Endothelial cell of umbilical vein (primary cell): ENCODE measurements at regions not wholly inside any gene's neighbourhood (a gene's known extent, or its start where the extent isn't known, plus 50 kb on each side); places are given as distances from the start of the nearest gene placed in this dataset.

Experiments
- BruUV-seq: library from RNA; stranded (reverse); fragments of 400-500 nt; replicated peaks from 2 replicates; lab custom pipeline; 2021; lab: Mats Ljungman, UMichigan
- CTCF ChIA-PET: fragments of 300-600, 350-600 bp; sonication (Branson Sonifier 250); formaldehyde crosslinking; loops from one replicate; lab custom pipeline; 2021; ENCODE audit warnings: antibody characterized with exemption, inconsistent platforms; lab: Charles Lee
- POLR2A ChIA-PET: fragments of 300-600, 350-600 bp; sonication (Branson Sonifier 250); formaldehyde crosslinking; loops from one replicate; lab custom pipeline; 2021; ENCODE audit warnings: antibody characterized with exemption, inconsistent platforms; lab: Charles Lee
- DNase-seq: peaks from one replicate; pipeline ENCODE4 v3.0.0-alpha.2; 2011; ENCODE audit warnings: low read depth, low spot score
- FAIRE-seq: peaks from 2 replicates; lab custom pipeline; 2011; peaks lifted over from hg19 to GRCh38; lab: Jason Lieb, UNC
- H2AFZ ChIP-seq: 2 replicates; pipeline ENCODE4 v1.6.0; 2012; ENCODE audit warnings: low read depth, low read length, control low read depth, inconsistent platforms
- H3K27ac ChIP-seq: 2 replicates; pipeline ENCODE4 v1.5.1; 2011; ENCODE audit warnings: low read depth, mild to moderate bottlenecking, control low read depth, low read length, moderate library complexity; ENCODE audit not compliant: insufficient read depth
- H3K27me3 ChIP-seq, 2 experiments: 2 replicates each; pipeline versions ENCODE4 v1.6.0 to v1.6.1; 2011; ENCODE audit warnings: low read length in 2 of 2, mixed read lengths in 1 of 2; ENCODE audit not compliant: control insufficient read depth in 2 of 2, insufficient read depth in 2 of 2
- H3K36me3 ChIP-seq, 2 experiments: 2 replicates in 1 of 2; 3 replicates in 1 of 2; pipeline ENCODE4 v1.5.1; 2011; ENCODE audit warnings: low read length in 2 of 2, mild to moderate bottlenecking in 1 of 2, moderate library complexity in 1 of 2; ENCODE audit not compliant: control insufficient read depth in 2 of 2, insufficient read depth in 2 of 2; ENCODE audit errors: extremely low read depth in 1 of 2
- H3K4me1 ChIP-seq: 3 replicates; pipeline ENCODE4 v1.5.1; 2011; ENCODE audit warnings: mild to moderate bottlenecking, low read length; ENCODE audit not compliant: control insufficient read depth, insufficient read depth; ENCODE audit errors: extremely low read depth
- H3K4me2 ChIP-seq: 2 replicates; pipeline ENCODE4 v1.6.1; 2011; ENCODE audit warnings: low read length, control low read depth, mixed read lengths; ENCODE audit not compliant: insufficient read depth
- H3K4me3 ChIP-seq, 3 experiments: fragments of 200-600 bp in 1 of 3; sonication (generic), shearing (Covaris generic) in 1 of 3; replicated peaks in 1 of 3; 2 replicates each; pipeline ENCODE4 v1.5.1; 2011 to 2016; ENCODE audit warnings: control low read depth in 3 of 3, low read length in 3 of 3, mild to moderate bottlenecking in 2 of 3, inconsistent platforms in 1 of 3, low read depth in 1 of 3, moderate library complexity in 1 of 3; ENCODE audit not compliant: insufficient read depth in 1 of 3
- H3K79me2 ChIP-seq: 2 replicates; pipeline ENCODE4 v1.6.0; 2012; ENCODE audit warnings: low read length, inconsistent platforms; ENCODE audit not compliant: control insufficient read depth, insufficient read depth
- H3K9ac ChIP-seq: replicated peaks from 2 replicates; pipeline ENCODE3; 2011; ENCODE audit warnings: low read length, control low read depth; ENCODE audit not compliant: insufficient read depth; ENCODE audit errors: extremely low read depth
- H3K9me1 ChIP-seq: replicated peaks from 3 replicates; pipeline ENCODE4 v1.6.0; 2011; ENCODE audit warnings: mild to moderate bottlenecking, low read length; ENCODE audit not compliant: control insufficient read depth, insufficient read depth; ENCODE audit errors: extremely low read depth
- H3K9me3 ChIP-seq: replicated peaks from 2 replicates; pipeline ENCODE4 v1.5.1; 2012; ENCODE audit warnings: low read length, inconsistent platforms; ENCODE audit not compliant: control insufficient read depth, insufficient read depth
- H4K20me1 ChIP-seq: replicated peaks from 2 replicates; pipeline ENCODE3; 2011; ENCODE audit warnings: mild to moderate bottlenecking, low read length; ENCODE audit not compliant: control insufficient read depth, insufficient read depth; ENCODE audit errors: extremely low read depth
- EZH2 ChIP-seq: IDR thresholded peaks from 2 replicates; pipeline ENCODE4 v1.6.1; 2012; ENCODE audit warnings: borderline replicate concordance, low read depth, mild to moderate bottlenecking, moderate library complexity, low read length, inconsistent platforms; ENCODE audit not compliant: severe bottlenecking
- FOS ChIP-seq: IDR thresholded peaks from 2 replicates; pipeline ENCODE4 v1.6.1; 2011; ENCODE audit warnings: mild to moderate bottlenecking, low read length, moderate library complexity, borderline replicate concordance; ENCODE audit not compliant: insufficient read depth
- GATA2 ChIP-seq: IDR thresholded peaks from 2 replicates; pipeline ENCODE4 v1.7.0; 2011; ENCODE audit warnings: low read depth, mild to moderate bottlenecking, moderate library complexity, mixed read lengths, low read length; ENCODE audit not compliant: insufficient read length, insufficient read depth
- JUN ChIP-seq: IDR thresholded peaks from 2 replicates; pipeline ENCODE4 v1.6.1; 2011; ENCODE audit warnings: borderline replicate concordance, low read depth; ENCODE audit not compliant: insufficient read length, insufficient read depth
- MAX ChIP-seq: IDR thresholded peaks from 2 replicates; pipeline ENCODE4 v1.6.1; 2011; ENCODE audit not compliant: insufficient read depth, insufficient read length
- MYC ChIP-seq: IDR thresholded peaks from one replicate; pipeline ENCODE4 v1.6.1; 2011; ENCODE audit warnings: mild to moderate bottlenecking, low read depth, low read length
- POLR2A ChIP-seq: IDR thresholded peaks from 2 replicates; pipeline ENCODE4 v1.6.1; 2012; ENCODE audit warnings: low read depth, mild to moderate bottlenecking, control low read depth, low read length
- POLR2AphosphoS5 ChIP-seq: IDR thresholded peaks from 2 replicates; pipeline ENCODE4 v1.6.1; 2012; ENCODE audit warnings: low read depth, mild to moderate bottlenecking, control low read depth, low read length, moderate library complexity; ENCODE audit not compliant: insufficient read depth
- dilution Hi-C: fragments of 300-500 bp; cut with MboI; formaldehyde crosslinking; loops from one replicate; pipeline ENCODE4 v1.15.0; 2019; ENCODE audit warnings: low sequenced_read_pairs; ENCODE audit not compliant: extremely low pct_ligation_motif_present
- intact Hi-C: fragments of 100-400 bp; cut with micrococcal nuclease; formaldehyde crosslinking; loops from one replicate; pipeline ENCODE4 v1.10.0; 2022
- TF ChIP-seq, protein P1 (sequence below), 2 donors: IDR thresholded peaks; 1 replicate in 1 of 2; 2 replicates in 1 of 2; pipeline ENCODE4 v1.5.1; 2011; ENCODE audit warnings: low read length in 2 of 2, mild to moderate bottlenecking in 2 of 2, moderate library complexity in 2 of 2, control low read depth in 1 of 2, inconsistent platforms in 1 of 2, low read depth in 1 of 2; ENCODE audit not compliant: insufficient read depth in 1 of 2; ENCODE audit errors: extremely low read depth in 1 of 2

- Histone ChIP-seq H3K4me1 (no peaks in the 10 kb centered on the region), H3K9ac (no peak overlapping the region)
- no peak for DNase-seq
These were observed 1686.7 kb upstream of the MIR17HG start for GRCh38 chr13:89660752-89661151.

More at GRCh38 chr13:89660752-89661151, 1686.7 kb upstream of the MIR17HG start:
- Histone ChIP-seq H3K9me1 (no peaks in the 10 kb centered on the region), H3K4me3 (no peak overlapping the region), H3K27me3 (no peaks in the 10 kb centered on the region), H4K20me1 (no peaks in the 10 kb centered on the region), H3K27ac (no peak overlapping the region), H3K4me2 (no peak overlapping the region), H2AFZ (no peak overlapping the region), H3K79me2 (no peaks in the 10 kb centered on the region), H3K36me3 (no peaks in the 10 kb centered on the region), H3K9me3 (no peaks in the 10 kb centered on the region)
- no peak for FAIRE-seq
- CTCF ChIA-PET: no interaction called here
- dilution Hi-C loops: no loop called here
- TF ChIP-seq POLR2A: no peak
- TF ChIP-seq POLR2AphosphoS5: no peak
- TF ChIP-seq GATA2: no peak
- TF ChIP-seq MYC: no peak
- no peak for TF ChIP-seq JUN
- TF ChIP-seq, protein P1, sequence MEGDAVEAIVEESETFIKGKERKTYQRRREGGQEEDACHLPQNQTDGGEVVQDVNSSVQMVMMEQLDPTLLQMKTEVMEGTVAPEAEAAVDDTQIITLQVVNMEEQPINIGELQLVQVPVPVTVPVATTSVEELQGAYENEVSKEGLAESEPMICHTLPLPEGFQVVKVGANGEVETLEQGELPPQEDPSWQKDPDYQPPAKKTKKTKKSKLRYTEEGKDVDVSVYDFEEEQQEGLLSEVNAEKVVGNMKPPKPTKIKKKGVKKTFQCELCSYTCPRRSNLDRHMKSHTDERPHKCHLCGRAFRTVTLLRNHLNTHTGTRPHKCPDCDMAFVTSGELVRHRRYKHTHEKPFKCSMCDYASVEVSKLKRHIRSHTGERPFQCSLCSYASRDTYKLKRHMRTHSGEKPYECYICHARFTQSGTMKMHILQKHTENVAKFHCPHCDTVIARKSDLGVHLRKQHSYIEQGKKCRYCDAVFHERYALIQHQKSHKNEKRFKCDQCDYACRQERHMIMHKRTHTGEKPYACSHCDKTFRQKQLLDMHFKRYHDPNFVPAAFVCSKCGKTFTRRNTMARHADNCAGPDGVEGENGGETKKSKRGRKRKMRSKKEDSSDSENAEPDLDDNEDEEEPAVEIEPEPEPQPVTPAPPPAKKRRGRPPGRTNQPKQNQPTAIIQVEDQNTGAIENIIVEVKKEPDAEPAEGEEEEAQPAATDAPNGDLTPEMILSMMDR (IDR thresholded peaks at IDR 0.05; ENCODE audit: extremely low read depth in 1 of 2, insufficient read depth in 1 of 2, low read depth in 1 of 2, low read length in 2 of 2): no peak
- TF ChIP-seq FOS: no peak
- no peak for TF ChIP-seq EZH2
- no peak for TF ChIP-seq MAX
- POLR2A ChIA-PET: no interaction called here
- intact Hi-C loops: no loop called here
- BruUV-seq: no TSS peak
